Neural crest cell (in vitro differentiated cells): ENCODE measurements at regions not wholly inside any gene's neighbourhood (a gene's known extent, or its start where the extent isn't known, plus 50 kb on each side); places are given as distances from the start of the nearest gene placed in this dataset.

Experiments used
- DNase-seq: peaks from one replicate; pipeline ENCODE4 v3.0.0; 2021; ENCODE audit warnings: low read depth, mixed read lengths, low spot score
- H3K27ac Mint-ChIP-seq: one replicate; pipeline ENCODE4 v1.8.0; 2021; ENCODE audit warnings: mild to moderate bottlenecking, mixed read lengths; ENCODE audit not compliant: unreplicated experiment
- H3K27me3 Mint-ChIP-seq: 2 replicates; pipeline ENCODE4 v1.8.0; 2021; ENCODE audit warnings: low read depth, mild to moderate bottlenecking, mixed read lengths
- H3K36me3 Mint-ChIP-seq: 2 replicates; pipeline ENCODE4 v1.8.0; 2021; ENCODE audit warnings: low read depth, mild to moderate bottlenecking, mixed read lengths
- H3K4me1 Mint-ChIP-seq: 2 replicates; pipeline ENCODE4 v1.8.0; 2021; ENCODE audit warnings: mixed read lengths
- H3K4me3 Mint-ChIP-seq: one replicate; pipeline ENCODE4 v1.8.0; 2021; ENCODE audit warnings: mild to moderate bottlenecking, mixed read lengths
- H3K9me3 Mint-ChIP-seq: 2 replicates; pipeline ENCODE4 v1.8.0; 2021; ENCODE audit warnings: mixed read lengths
- CTCF ChIP-seq: fragments of 200-600 bp; sonication (generic); conservative IDR thresholded peaks from 2 replicates; pipeline ENCODE4 v1.5.0; 2021; ENCODE audit warnings: antibody characterized with exemption, mild to moderate bottlenecking

- no peak for DNase-seq
- no peaks in the 10 kb centered on the region for H3K36me3 Mint-ChIP-seq
- TF ChIP-seq CTCF: no peak
Observed at GRCh38 chr7:52005613-52006012, 689.0 kb upstream of the COBL start.

GRCh38 chr7:51995596-51996179 lies 679.1 kb upstream of the COBL start:
- no peak for DNase-seq
- Mint-ChIP-seq H3K4me1 (no peaks in the 10 kb centered on the region), H3K36me3 (peaks cover 7% of the 10 kb centered on the region), H3K9me3 (peaks cover 15% of the 10 kb centered on the region), H3K4me3 (no peak overlapping the region), H3K27me3 (no peaks in the 10 kb centered on the region), H3K27ac (no peak overlapping the region)
- no peak for TF ChIP-seq CTCF

More at GRCh38 chr7:52005613-52006012, 689.0 kb upstream of the COBL start:
- H3K27ac Mint-ChIP-seq: no peak overlapping the region
- H3K27me3 Mint-ChIP-seq: no peaks in the 10 kb centered on the region
- H3K4me3 Mint-ChIP-seq: no peak overlapping the region
- H3K9me3 Mint-ChIP-seq: peaks cover 3% of the 10 kb centered on the region
- H3K4me1 Mint-ChIP-seq: peaks cover 4% of the 10 kb centered on the region

GRCh38 chr7:51982653-51983052 lies 666.0 kb upstream of the COBL start:
- no peaks in the 10 kb centered on the region for H3K27me3 Mint-ChIP-seq
- H3K27ac Mint-ChIP-seq: no peak overlapping the region
- no peaks in the 10 kb centered on the region for H3K36me3 Mint-ChIP-seq
- DNase-seq: no peak
- no peak overlapping the region for H3K4me3 Mint-ChIP-seq
- H3K4me1 Mint-ChIP-seq: peaks cover 7% of the 10 kb centered on the region
- TF ChIP-seq CTCF: no peak
- peaks cover 2% of the 10 kb centered on the region for H3K9me3 Mint-ChIP-seq

GRCh38 chr7:51980812-51981211 lies 664.2 kb upstream of the COBL start:
- no peak for TF ChIP-seq CTCF
- no peaks in the 10 kb centered on the region for H3K9me3 Mint-ChIP-seq
- no peaks in the 10 kb centered on the region for H3K36me3 Mint-ChIP-seq
- DNase-seq: no peak
- H3K27ac Mint-ChIP-seq: no peak overlapping the region
- H3K27me3 Mint-ChIP-seq: no peaks in the 10 kb centered on the region
- H3K4me1 Mint-ChIP-seq: peaks cover 7% of the 10 kb centered on the region
- no peak overlapping the region for H3K4me3 Mint-ChIP-seq

DNA sequence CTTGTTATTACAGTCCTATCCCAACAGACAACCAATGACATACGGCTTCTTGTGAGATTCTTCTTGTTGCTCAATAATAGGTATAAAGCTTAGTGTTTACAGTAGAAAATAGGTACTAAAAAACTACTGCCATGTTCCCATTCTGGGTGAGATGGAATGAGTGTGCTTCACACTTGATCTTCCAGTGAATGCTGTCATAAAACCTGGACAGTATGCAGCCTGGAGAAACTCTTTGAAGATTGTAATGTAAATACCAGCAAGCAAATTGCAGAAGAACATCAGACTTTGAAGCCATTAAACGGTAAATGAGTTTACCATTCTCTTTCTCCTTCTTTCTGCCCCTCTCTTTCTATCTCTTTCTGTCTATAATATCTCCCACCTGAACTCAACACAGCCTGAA lies 663.7 kb upstream of the COBL start:
- no peak for DNase-seq
- TF ChIP-seq CTCF: no peak
- Mint-ChIP-seq H3K4me1 (peaks cover 7% of the 10 kb centered on the region), H3K4me3 (no peak overlapping the region), H3K27me3 (no peaks in the 10 kb centered on the region), H3K9me3 (no peaks in the 10 kb centered on the region), H3K36me3 (no peaks in the 10 kb centered on the region), H3K27ac (no peak overlapping the region)
